ENCODE measurements at regions not wholly inside any gene's neighbourhood (a gene's known extent, or its start where the extent isn't known, plus 50 kb on each side); places are given as distances from the start of the nearest gene placed in this dataset.

GRCh38 chr5:168109441-168109840 lies 182.0 kb upstream of the WWC1 start:
- Histone ChIP-seq H3K9me3 (replicated peaks; ENCODE audit: control insufficient read depth, insufficient read depth, low read length) (no peaks in the 10 kb centered on the region), H3K4me2 (ENCODE audit: control insufficient read depth, insufficient read depth) (no peak overlapping the region), H3K27me3 (replicated peaks in 1 of 2; ENCODE audit: control insufficient read depth in 2 of 2, insufficient read depth in 2 of 2, low read length in 1 of 2) (peaks cover 0 to 1% of the 10 kb centered on the region in 2 experiments), H3K79me2 (ENCODE audit: control insufficient read depth, insufficient read depth, low read length) (no peaks in the 10 kb centered on the region), H3K9ac (ENCODE audit: control insufficient read depth, insufficient read depth, low read length) (no peak overlapping the region), H2AFZ (ENCODE audit: control insufficient read depth, low read depth, low read length) (no peak overlapping the region), H3K27ac (ENCODE audit: control insufficient read depth, insufficient read depth) (no peak overlapping the region), H3K36me3 (ENCODE audit: control insufficient read depth in 2 of 2, insufficient read depth in 2 of 2, low read length in 1 of 2) (no peaks in the 10 kb centered on the region), H4K20me1 (ENCODE audit: control insufficient read depth, insufficient read depth) (no peaks in the 10 kb centered on the region), H3K4me1 (ENCODE audit: control insufficient read depth, insufficient read depth, low read length) (no peaks in the 10 kb centered on the region), H3K4me3 (no peak overlapping the region)
- FAIRE-seq, result no peak
- ChIA-PET RAD21 (ENCODE audit: unreplicated experiment) (no interaction called here), POLR2A (no interaction called here), SMC1A (ENCODE audit: uncharacterized antibody, unreplicated experiment) (interaction anchor here (0.6 to 1.3 kb wide), 2 partner anchors 111 to 1113 kb away, joined by 3 to 5 read pairs; no protein-coding TSS in a partner anchor), CTCF (interaction anchor here (0.7 to 3.0 kb wide), 2 partner anchors 110 to 140 kb away, joined by 4 to 16 read pairs; no protein-coding TSS in a partner anchor)
- WGBS (ENCODE audit: insufficient coverage, insufficient replicate concordance, low lambda C conversion rate, missing lambda C conversion rate), result 9% methylated on average over 5 of the region's 5 CpGs
- no TSS peak for BruUV-seq (replicated peaks)
- TF ChIP-seq STAT3 (IDR thresholded peaks at IDR 0.05; ENCODE audit: low read depth, low read length), result no peak
- TF ChIP-seq E2F8 (IDR thresholded peaks at IDR 0.05; ENCODE audit: low read depth, partially characterized antibody), result no peak
- no peak for TF ChIP-seq ZNF24 (IDR thresholded peaks at IDR 0.05)
- TF ChIP-seq PKNOX1 (IDR thresholded peaks at IDR 0.05), result no peak
- TF ChIP-seq EED (IDR thresholded peaks at IDR 0.05; ENCODE audit: low read depth), result no peak
- no peak for TF ChIP-seq ZBTB33 (IDR thresholded peaks at IDR 0.05)
- no peak for TF ChIP-seq BMI1 (IDR thresholded peaks at IDR 0.05; ENCODE audit: borderline replicate concordance)
- no peak for TF ChIP-seq NRF1 (conservative IDR thresholded peaks at IDR 0.05; ENCODE audit: low read depth, low read length)
- TF ChIP-seq SREBF1 (IDR thresholded peaks at IDR 0.05; ENCODE audit: low read length), result no peak
- TF ChIP-seq FOS (IDR thresholded peaks at IDR 0.05; ENCODE audit: borderline replicate concordance, extremely low read depth, insufficient read length), result no peak
- no peak for TF ChIP-seq MTA3 (IDR thresholded peaks at IDR 0.05; ENCODE audit: borderline replicate concordance, low read length)
- TF ChIP-seq SRF (IDR thresholded peaks at IDR 0.05; ENCODE audit: low read depth in 2 of 2, low read length in 2 of 2), result no peak
- TF ChIP-seq SMC3 (IDR thresholded peaks at IDR 0.05; ENCODE audit: borderline replicate concordance, low read length), result no peak
- DNase-seq (ENCODE audit: low read depth, low spot score), result no peak
- in situ Hi-C loops (cut with MboI) (no loop called here), intact Hi-C loops (cut with micrococcal nuclease; ENCODE audit: unreplicated experiment) (no loop called here)
- no peak for ATAC-seq

Measured in GM12878 (cell line).